ENCODE measurements at regions not wholly inside any gene's neighbourhood (a gene's known extent, or its start where the extent isn't known, plus 50 kb on each side); places are given as distances from the start of the nearest gene placed in this dataset.

DNA sequence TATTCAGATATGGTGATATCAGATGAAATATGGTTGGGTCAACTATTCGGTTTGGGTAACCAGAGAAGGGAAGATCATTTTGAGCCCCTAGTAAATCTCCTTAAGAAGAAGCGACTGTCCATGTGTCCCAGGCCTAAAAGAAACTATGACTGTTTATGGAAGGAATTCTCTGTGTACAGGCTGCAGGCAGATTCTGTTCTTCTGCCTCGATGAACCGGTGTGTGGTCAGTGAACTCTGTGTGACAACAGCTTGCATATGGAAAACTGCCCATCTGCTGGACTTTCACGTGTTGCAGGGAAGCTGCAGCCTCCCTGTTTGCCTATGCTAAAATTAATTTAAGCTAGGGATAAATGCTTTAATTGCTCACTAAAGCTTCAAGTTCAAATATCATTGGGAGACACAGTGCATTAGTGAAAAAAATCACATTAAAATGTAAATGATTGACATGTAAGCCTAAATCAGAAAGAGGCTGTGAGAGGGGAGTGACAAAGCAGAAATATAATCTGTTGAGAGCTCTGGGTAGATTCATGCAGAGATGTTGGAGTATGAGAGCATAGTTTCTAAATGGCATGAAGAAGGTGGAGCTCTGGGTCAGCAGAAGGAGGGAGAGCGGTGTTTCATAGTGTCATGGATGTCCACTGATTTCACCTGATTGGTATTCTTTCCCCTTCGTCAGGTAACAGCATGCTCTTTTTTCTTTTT lies 65.4 kb upstream of the PFN2 start:
- ATAC-seq (ENCODE audit: low FRiP score) (no peak), DNase-seq (ENCODE audit: low spot score) (no peak)
- TF ChIP-seq, protein P1, sequence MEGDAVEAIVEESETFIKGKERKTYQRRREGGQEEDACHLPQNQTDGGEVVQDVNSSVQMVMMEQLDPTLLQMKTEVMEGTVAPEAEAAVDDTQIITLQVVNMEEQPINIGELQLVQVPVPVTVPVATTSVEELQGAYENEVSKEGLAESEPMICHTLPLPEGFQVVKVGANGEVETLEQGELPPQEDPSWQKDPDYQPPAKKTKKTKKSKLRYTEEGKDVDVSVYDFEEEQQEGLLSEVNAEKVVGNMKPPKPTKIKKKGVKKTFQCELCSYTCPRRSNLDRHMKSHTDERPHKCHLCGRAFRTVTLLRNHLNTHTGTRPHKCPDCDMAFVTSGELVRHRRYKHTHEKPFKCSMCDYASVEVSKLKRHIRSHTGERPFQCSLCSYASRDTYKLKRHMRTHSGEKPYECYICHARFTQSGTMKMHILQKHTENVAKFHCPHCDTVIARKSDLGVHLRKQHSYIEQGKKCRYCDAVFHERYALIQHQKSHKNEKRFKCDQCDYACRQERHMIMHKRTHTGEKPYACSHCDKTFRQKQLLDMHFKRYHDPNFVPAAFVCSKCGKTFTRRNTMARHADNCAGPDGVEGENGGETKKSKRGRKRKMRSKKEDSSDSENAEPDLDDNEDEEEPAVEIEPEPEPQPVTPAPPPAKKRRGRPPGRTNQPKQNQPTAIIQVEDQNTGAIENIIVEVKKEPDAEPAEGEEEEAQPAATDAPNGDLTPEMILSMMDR (IDR thresholded peaks at IDR 0.05), result no peak

DNA sequence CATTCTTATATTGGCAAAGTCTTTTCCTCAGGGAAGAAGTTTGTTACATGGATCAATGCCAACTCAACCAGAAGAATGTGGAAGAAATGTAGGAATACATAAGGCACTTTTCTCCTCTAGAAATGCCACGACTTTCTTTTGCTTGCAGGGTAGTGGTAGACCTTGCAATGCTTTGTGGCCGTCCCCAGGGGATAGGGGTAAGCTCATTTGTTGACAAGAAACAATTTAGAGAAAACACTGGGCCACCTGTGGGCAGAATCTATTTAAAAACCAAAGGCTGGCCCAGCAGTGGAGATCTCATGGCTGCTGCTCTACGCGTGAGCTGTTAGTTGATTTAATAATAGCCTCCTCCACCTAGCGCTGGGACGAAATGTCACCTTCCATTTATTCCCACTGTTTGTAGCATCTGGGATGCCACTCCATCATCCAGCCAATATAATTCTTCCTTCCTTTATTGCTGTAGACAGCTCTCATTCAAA lies 64.6 kb upstream of the PFN2 start:
- TF ChIP-seq, protein P1 (IDR thresholded peaks at IDR 0.05), result no peak
- DNase-seq (ENCODE audit: low spot score) (no peak), ATAC-seq (ENCODE audit: low FRiP score) (no peak)

DNA sequence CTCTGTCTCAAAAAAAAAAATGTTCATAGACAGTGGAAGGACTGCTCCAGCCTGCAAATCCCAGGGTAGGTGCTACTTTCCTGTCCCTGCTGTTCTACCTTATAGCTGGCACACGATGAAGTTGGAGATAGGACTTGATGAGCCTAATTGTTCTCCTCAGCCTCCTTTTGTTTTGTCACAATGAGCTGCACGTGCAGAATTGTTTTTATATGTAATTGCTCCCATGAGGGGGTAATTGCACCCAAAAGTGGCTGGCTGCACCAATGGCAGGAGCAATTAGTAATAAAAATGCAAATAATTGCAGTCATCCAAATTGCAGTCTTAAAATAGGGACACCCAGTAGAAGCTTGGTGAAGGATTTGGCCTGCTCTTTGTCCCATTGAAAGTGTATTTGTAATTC lies 63.0 kb upstream of the PFN2 start:
- ATAC-seq (ENCODE audit: low FRiP score), result no peak
- TF ChIP-seq, protein P1 (IDR thresholded peaks at IDR 0.05), result no peak
- no peak for DNase-seq (ENCODE audit: low spot score)

DNA sequence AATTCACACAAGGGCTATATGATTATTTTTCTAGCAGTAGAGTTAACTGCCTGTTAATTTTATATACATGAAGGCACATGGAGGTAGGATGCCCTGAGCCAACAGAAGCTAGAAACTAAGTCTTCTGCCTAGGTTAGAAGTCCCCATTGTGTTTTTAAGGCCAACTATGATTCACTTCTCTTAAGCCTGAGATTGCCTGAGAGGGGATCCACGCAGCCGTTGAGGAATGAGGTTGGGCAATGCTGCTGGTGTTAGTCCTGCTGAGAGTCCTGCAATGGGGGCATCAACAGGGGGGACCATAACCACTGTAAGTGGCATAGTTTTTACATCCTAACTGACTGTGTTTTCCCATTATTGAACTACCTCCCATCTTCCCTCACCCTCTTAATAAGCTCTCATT lies 60.1 kb upstream of the PFN2 start:
- no peak for ATAC-seq (ENCODE audit: low FRiP score)
- TF ChIP-seq, protein P1 (IDR thresholded peaks at IDR 0.05), result no peak
- DNase-seq (ENCODE audit: low spot score), result no peak

DNA sequence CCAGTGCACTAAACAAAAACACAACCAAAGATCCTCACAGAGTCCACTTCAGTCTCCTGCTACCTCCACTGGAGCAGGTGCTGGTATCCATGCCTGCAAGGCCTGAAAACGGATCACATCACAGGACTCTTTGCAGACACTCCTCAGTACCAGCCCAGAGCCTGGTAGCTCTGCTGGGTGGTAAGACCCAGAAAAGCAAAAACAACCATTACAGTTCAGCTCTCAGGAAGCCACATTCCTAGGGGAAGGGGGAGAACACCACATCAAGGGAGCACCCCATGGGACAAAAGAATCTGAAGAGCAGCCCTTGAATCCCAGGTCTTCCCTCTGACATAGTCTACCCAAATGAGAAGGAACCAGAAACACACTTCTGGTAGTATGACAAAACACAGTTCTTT lies 52.5 kb upstream of the PFN2 start:
- TF ChIP-seq, protein P1 (IDR thresholded peaks at IDR 0.05), result no peak
- ATAC-seq (ENCODE audit: low FRiP score) (no peak), DNase-seq (ENCODE audit: low spot score) (no peak)

DNA sequence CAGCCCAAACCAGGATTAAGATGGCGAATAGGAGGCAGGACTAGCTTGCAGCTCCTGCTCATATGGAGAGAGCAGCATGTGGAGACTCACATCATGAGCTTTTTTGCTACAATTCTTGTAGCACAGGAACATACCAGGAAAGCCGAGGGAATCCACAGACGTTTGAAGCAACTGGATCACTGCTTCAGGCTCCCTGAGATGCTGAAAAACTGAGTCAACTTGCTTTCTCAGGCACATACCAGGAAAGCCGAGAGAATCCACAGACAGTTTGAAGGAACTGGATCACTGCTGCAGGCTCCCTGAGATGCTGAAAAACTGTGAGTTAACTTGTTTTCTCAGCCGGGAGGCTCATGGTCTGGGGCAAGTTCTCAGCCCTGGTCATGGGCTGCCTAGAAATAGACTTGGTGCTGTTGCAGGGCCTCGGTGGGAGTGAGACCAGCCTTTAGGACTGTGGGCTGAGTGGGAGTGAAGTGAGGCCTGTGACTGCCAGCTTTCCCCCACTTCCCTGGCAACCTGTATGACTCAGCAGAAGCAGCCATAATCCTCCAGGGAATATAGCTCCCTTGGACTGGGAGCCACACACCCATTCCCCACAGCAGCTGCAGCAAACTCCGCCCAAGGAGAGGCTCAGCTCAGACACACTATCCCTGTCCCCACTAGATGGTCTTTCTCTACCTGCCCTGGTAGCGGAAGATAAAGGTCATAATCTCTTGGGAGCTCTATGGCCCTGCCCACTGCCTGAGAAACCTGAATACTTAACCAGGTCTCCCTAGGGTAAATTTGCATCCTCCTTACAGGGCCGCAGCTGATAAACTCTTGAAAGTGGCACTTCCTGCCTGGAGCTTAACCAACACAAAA lies 51.9 kb upstream of the PFN2 start:
- TF ChIP-seq, protein P1 (IDR thresholded peaks at IDR 0.05), result no peak
- no peak for ATAC-seq (ENCODE audit: low FRiP score)

More for the DNA sequence above, 51.9 kb upstream of the PFN2 start:
- DNase-seq (ENCODE audit: low spot score), result no peak

Measured in omental fat pad (tissue), 3 donors.